H1 (cell line): ENCODE measurements at regions not wholly inside any gene's neighbourhood (a gene's known extent, or its start where the extent isn't known, plus 50 kb on each side); places are given as distances from the start of the nearest gene placed in this dataset.
A peak's percentile ranks its signal among the peaks of the same experiment; 100 is the strongest.

Experiments
- CTCF ChIA-PET: fragments of 300-600 bp; sonication (Branson Sonifier 250); formaldehyde crosslinking; loops from one replicate; lab custom pipeline; 2021; ENCODE audit not compliant: partially characterized antibody; lab: Charles Lee
- POLR2A ChIA-PET: fragments of 300-600 bp; sonication (Branson Sonifier 250); formaldehyde crosslinking; loops from one replicate; lab custom pipeline; 2021; ENCODE audit warnings: inconsistent platforms; ENCODE audit not compliant: partially characterized antibody; lab: Charles Lee
- DNase-seq, 2 experiments: peaks; one replicate each; pipeline versions ENCODE4 v3.0.0 to v3.0.0-alpha.2; 2010 to 2022; ENCODE audit warnings: low spot score in 2 of 2, low read depth in 1 of 2, mixed read lengths in 1 of 2
- FAIRE-seq: peaks from 2 replicates; lab custom pipeline; 2011; peaks lifted over from hg19 to GRCh38; lab: Jason Lieb, UNC
- H2AFZ ChIP-seq: 2 replicates; pipeline ENCODE4 v1.8.1; 2012; ENCODE audit warnings: low read length, inconsistent platforms
- H2AK5ac ChIP-seq: 2 replicates; pipeline ENCODE4 v1.6.1; 2013; ENCODE audit warnings: low read depth, low read length
- H2BK120ac ChIP-seq: replicated peaks from 2 replicates; pipeline ENCODE3; 2013; ENCODE audit warnings: low read depth, low read length, inconsistent platforms
- H2BK12ac ChIP-seq: 2 replicates; pipeline ENCODE4 v1.6.1; 2013; ENCODE audit warnings: low read depth, low read length
- H2BK15ac ChIP-seq: 2 replicates; pipeline ENCODE4 v1.6.1; 2013; ENCODE audit warnings: low read length
- H2BK20ac ChIP-seq: 2 replicates; pipeline ENCODE4 v1.6.1; 2013; ENCODE audit warnings: low read length
- H2BK5ac ChIP-seq: 2 replicates; pipeline ENCODE4 v1.6.1; 2013; ENCODE audit warnings: low read depth, low read length
- H3K14ac ChIP-seq: 2 replicates; pipeline ENCODE4 v1.6.1; 2013; ENCODE audit warnings: inconsistent platforms; ENCODE audit not compliant: insufficient read length
- H3K18ac ChIP-seq: 2 replicates; pipeline ENCODE4 v1.6.1; 2013; ENCODE audit warnings: low read length; ENCODE audit errors: extremely low read depth
- H3K23ac ChIP-seq: 2 replicates; pipeline ENCODE4 v1.6.1; 2013; ENCODE audit warnings: inconsistent platforms; ENCODE audit not compliant: insufficient read length
- H3K23me2 ChIP-seq: 2 replicates; pipeline ENCODE4 v1.6.1; 2013; ENCODE audit warnings: low read depth, low read length
- H3K27ac ChIP-seq: 2 replicates; pipeline ENCODE4 v1.6.1; 2011; ENCODE audit warnings: low read depth, low read length, inconsistent platforms
- H3K27me3 ChIP-seq, 4 experiments: replicated peaks in 1 of 4; 1 replicate in 1 of 4; 2 replicates in 3 of 4; pipeline versions ENCODE4 v1.6.1 to v1.8.1; 2011 to 2013; ENCODE audit warnings: low read length in 3 of 4, mild to moderate bottlenecking in 3 of 4, inconsistent platforms in 2 of 4, mixed read lengths in 2 of 4, moderate library complexity in 1 of 4; ENCODE audit not compliant: control insufficient read depth in 3 of 4, insufficient read depth in 3 of 4; ENCODE audit errors: extremely low read depth in 1 of 4
- H3K36me3 ChIP-seq, 4 experiments: 2 replicates each; pipeline versions ENCODE4 v1.6.1 to v1.8.1; 2011 to 2013; ENCODE audit warnings: mild to moderate bottlenecking in 4 of 4, low read length in 3 of 4, moderate library complexity in 2 of 4, control low read depth in 1 of 4, inconsistent platforms in 1 of 4; ENCODE audit not compliant: insufficient read depth in 4 of 4, control insufficient read depth in 2 of 4
- H3K4ac ChIP-seq: replicated peaks from 2 replicates; pipeline ENCODE3; 2013; ENCODE audit warnings: low read length, low read depth, mixed read lengths, inconsistent platforms; ENCODE audit not compliant: insufficient read length
- H3K4me1 ChIP-seq, 4 experiments: replicated peaks in 1 of 4; 1 replicate in 1 of 4; 2 replicates in 3 of 4; pipeline versions ENCODE4 v1.6.1 to v1.8.1; 2011 to 2013; ENCODE audit warnings: low read length in 3 of 4, inconsistent platforms in 2 of 4, mixed read lengths in 1 of 4; ENCODE audit not compliant: insufficient read depth in 4 of 4, control insufficient read depth in 3 of 4
- H3K4me2 ChIP-seq, 2 experiments: 2 replicates each; pipeline versions ENCODE4 v1.6.1 to v1.8.1; 2011 to 2013; ENCODE audit warnings: low read depth in 2 of 2, low read length in 2 of 2, control low read depth in 1 of 2, inconsistent platforms in 1 of 2, mild to moderate bottlenecking in 1 of 2; ENCODE audit not compliant: insufficient read depth in 1 of 2
- H3K4me3 ChIP-seq, 4 experiments: fragments of 200-600, 300-600 bp in 1 of 4; sonication (generic), shearing (Covaris generic), sonication (Bioruptor Twin) in 1 of 4; 2 replicates each; pipeline versions ENCODE4 v1.5.1 to v1.8.1; 2011 to 2016; ENCODE audit warnings: low read length in 4 of 4, low read depth in 3 of 4, control low read depth in 2 of 4, inconsistent platforms in 2 of 4, mild to moderate bottlenecking in 2 of 4, mixed read lengths in 1 of 4, moderate library complexity in 1 of 4; ENCODE audit not compliant: insufficient read depth in 2 of 4; ENCODE audit errors: extremely low read depth in 1 of 4
- H3K56ac ChIP-seq: replicated peaks from 2 replicates; pipeline ENCODE3; 2013; ENCODE audit warnings: low read depth, mild to moderate bottlenecking, mixed read lengths, low read length, inconsistent platforms; ENCODE audit not compliant: insufficient read length
- H3K79me1 ChIP-seq: 2 replicates; pipeline ENCODE4 v1.6.1; 2013; ENCODE audit warnings: low read depth, low read length, control low read depth
- H3K79me2 ChIP-seq, 2 experiments: 2 replicates each; pipeline versions ENCODE4 v1.6.1 to v1.8.1; 2012 to 2013; ENCODE audit warnings: low read length in 2 of 2, mild to moderate bottlenecking in 2 of 2, inconsistent platforms in 1 of 2; ENCODE audit not compliant: insufficient read depth in 2 of 2, control insufficient read depth in 1 of 2
- H3K9ac ChIP-seq, 4 experiments: replicated peaks in 1 of 4; 1 replicate in 1 of 4; 2 replicates in 3 of 4; pipeline versions ENCODE4 v1.6.1 to v1.8.1; 2011 to 2013; ENCODE audit warnings: low read depth in 3 of 4, low read length in 3 of 4, control low read depth in 2 of 4, mild to moderate bottlenecking in 2 of 4, moderate library complexity in 2 of 4, inconsistent platforms in 1 of 4; ENCODE audit errors: extremely low read depth in 1 of 4
- H3K9me3 ChIP-seq, 2 experiments: 2 replicates each; pipeline versions ENCODE4 v1.6.1 to v1.8.1; 2012 to 2013; ENCODE audit warnings: mild to moderate bottlenecking in 2 of 2, moderate library complexity in 2 of 2, control low read depth in 1 of 2, inconsistent platforms in 1 of 2, low read depth in 1 of 2, low read length in 1 of 2, mixed read lengths in 1 of 2; ENCODE audit not compliant: insufficient read depth in 2 of 2
- H4K20me1 ChIP-seq, 2 experiments: replicated peaks in 1 of 2; 2 replicates each; pipeline versions ENCODE3 to v1.8.1; 2011 to 2013; ENCODE audit warnings: inconsistent platforms in 2 of 2, low read length in 2 of 2, mild to moderate bottlenecking in 1 of 2; ENCODE audit not compliant: insufficient read depth in 2 of 2, control insufficient read depth in 1 of 2
- H4K5ac ChIP-seq: 2 replicates; pipeline ENCODE4 v1.6.1; 2013; ENCODE audit warnings: low read length, low read depth, mixed read lengths, inconsistent platforms; ENCODE audit not compliant: insufficient read length
- H4K8ac ChIP-seq: 2 replicates; pipeline ENCODE4 v1.8.0; 2013; ENCODE audit warnings: mild to moderate bottlenecking, moderate library complexity, low read length, inconsistent platforms; ENCODE audit not compliant: insufficient read depth; ENCODE audit errors: extremely low read depth
- H4K91ac ChIP-seq: replicated peaks from 2 replicates; pipeline ENCODE3; 2013; ENCODE audit warnings: low read length, mixed read lengths, inconsistent platforms; ENCODE audit not compliant: insufficient read length
- BACH1 ChIP-seq: IDR thresholded peaks from 2 replicates; pipeline ENCODE4 v1.6.1; 2012; ENCODE audit warnings: low read length, improper control_type of control experiment
- RNF2 ChIP-seq: fragments of 200-900, 300-1000 bp; sonication (generic); IDR thresholded peaks from 2 replicates; pipeline ENCODE4 v1.7.1; 2016; ENCODE audit warnings: borderline replicate concordance, low read depth, mild to moderate bottlenecking, antibody characterized with exemption, low read length; ENCODE audit not compliant: poor library complexity, severe bottlenecking; ENCODE audit errors: missing control alignments

DNA sequence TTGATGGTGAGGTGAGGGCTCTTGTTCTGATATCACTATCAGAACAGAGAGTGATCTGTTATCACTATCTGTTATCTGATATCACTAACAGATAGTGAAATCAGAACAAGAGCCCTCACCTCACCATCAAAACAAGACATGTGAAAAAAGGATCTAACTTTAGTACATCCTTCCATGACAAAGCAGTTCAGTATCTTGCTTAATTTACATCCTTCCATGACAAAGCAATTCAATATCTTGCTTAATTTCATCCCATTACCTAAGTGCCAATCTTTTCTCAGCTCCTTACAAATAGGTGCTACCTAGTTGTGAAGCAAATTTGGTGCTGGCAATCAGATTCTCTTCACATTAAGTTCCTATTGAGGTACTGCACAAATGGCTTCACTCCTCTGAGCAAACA, 1865.6 kb upstream of the FLRT2 start:
- no peaks in the 10 kb centered on the region for H3K9me3 ChIP-seq
- no peaks in the 10 kb centered on the region for H3K79me2 ChIP-seq
- H3K4ac ChIP-seq: no peak overlapping the region
- H3K4me1 ChIP-seq: peaks cover 0 to 6% (median 0%) of the 10 kb centered on the region in 4 experiments; a peak in 2 of 7 replicates
- H2BK20ac ChIP-seq: no peak overlapping the region
- ChIA-PET POLR2A (no interaction called here), CTCF (no interaction called here)
- H3K23ac ChIP-seq: no peak overlapping the region
- no peak overlapping the region for H3K27ac ChIP-seq
- no peak overlapping the region for H4K8ac ChIP-seq
- H2BK12ac ChIP-seq: no peak overlapping the region
- DNase-seq (no peak), FAIRE-seq (no peak)
- no peak overlapping the region for H3K9ac ChIP-seq
- H3K18ac ChIP-seq: no peak overlapping the region
- no peaks in the 10 kb centered on the region for H3K23me2 ChIP-seq
- H3K36me3 ChIP-seq: no peaks in the 10 kb centered on the region
- H2AK5ac ChIP-seq: no peak overlapping the region
- 0 out of 4 replicates have a peak overlapping the region, but pooled peaks of 1 of the 2 experiments have one; percentile 2 for H3K4me2 ChIP-seq
- no peaks in the 10 kb centered on the region for H3K79me1 ChIP-seq
- no peak overlapping the region for H2BK120ac ChIP-seq
- H4K5ac ChIP-seq: no peak overlapping the region
- H2BK15ac ChIP-seq: no peak overlapping the region
- H3K27me3 ChIP-seq: no peaks in the 10 kb centered on the region
- no peak overlapping the region for H3K14ac ChIP-seq
- H3K56ac ChIP-seq: no peak overlapping the region
- TF ChIP-seq BACH1 (peak; percentile 43; the same call in 1 of the 2 replicates), RNF2 (no peak)
- peak overlapping the region; percentile 78; the same call in 1 of the 2 replicates for H2AFZ ChIP-seq
- H3K4me3 ChIP-seq: no peak overlapping the region
- no peak overlapping the region for H4K91ac ChIP-seq
- no peak overlapping the region for H2BK5ac ChIP-seq
- H4K20me1 ChIP-seq: no peaks in the 10 kb centered on the region
